Ascending aorta (tissue), 2 donors: ENCODE measurements at regions not wholly inside any gene's neighbourhood (a gene's known extent, or its start where the extent isn't known, plus 50 kb on each side); places are given as distances from the start of the nearest gene placed in this dataset.
"Not testable (repeated sequence)": the region's sequence is repeated elsewhere in the genome, so short reads cannot be mapped to it uniquely, and the experiment has no call there.

Experiments
- DNase-seq, 2 donors: peaks; one replicate each; pipeline ENCODE4 v3.0.0-alpha.2; 2019; ENCODE audit warnings: low spot score in 2 of 2
- H3K27ac ChIP-seq, 2 donors: fragments of 200-600 bp; sonication (generic); one replicate each; pipeline ENCODE4 v1.5.1; 2016 to 2017; ENCODE audit warnings: mild to moderate bottlenecking in 1 of 2
- H3K27me3 ChIP-seq: fragments of 200-600 bp; sonication (generic); one replicate; pipeline ENCODE4 v1.5.1; 2017
- H3K36me3 ChIP-seq, 2 donors: fragments of 200-600 bp; sonication (generic); one replicate each; pipeline ENCODE4 v1.5.1; 2016
- H3K4me1 ChIP-seq, 2 donors: fragments of 200-600 bp; sonication (generic); one replicate each; pipeline ENCODE4 v1.5.1; 2016 to 2017; ENCODE audit warnings: mild to moderate bottlenecking in 1 of 2
- H3K4me3 ChIP-seq, 2 donors: fragments of 200-600 bp; sonication (generic); one replicate each; pipeline ENCODE4 v1.5.1; 2016 to 2017; ENCODE audit warnings: mild to moderate bottlenecking in 1 of 2
- H3K9me3 ChIP-seq, 2 donors: fragments of 200-600 bp; sonication (generic); one replicate each; pipeline ENCODE4 v1.5.1; 2016
- CTCF ChIP-seq, 3 experiments: fragments of 200-600 bp in 2 of 3; fragments of 450-650 bp in 1 of 3; sonication (generic) in 2 of 3; IDR thresholded peaks; one replicate each; pipeline ENCODE4 v1.5.1; 2016 to 2019; ENCODE audit warnings: antibody characterized with exemption in 3 of 3, mild to moderate bottlenecking in 1 of 3, moderate library complexity in 1 of 3
- intact Hi-C: fragments of 100-400 bp; cut with DNase I; formaldehyde crosslinking; loops from one replicate; pipeline ENCODE4 v1.15.1; 2023

DNA sequence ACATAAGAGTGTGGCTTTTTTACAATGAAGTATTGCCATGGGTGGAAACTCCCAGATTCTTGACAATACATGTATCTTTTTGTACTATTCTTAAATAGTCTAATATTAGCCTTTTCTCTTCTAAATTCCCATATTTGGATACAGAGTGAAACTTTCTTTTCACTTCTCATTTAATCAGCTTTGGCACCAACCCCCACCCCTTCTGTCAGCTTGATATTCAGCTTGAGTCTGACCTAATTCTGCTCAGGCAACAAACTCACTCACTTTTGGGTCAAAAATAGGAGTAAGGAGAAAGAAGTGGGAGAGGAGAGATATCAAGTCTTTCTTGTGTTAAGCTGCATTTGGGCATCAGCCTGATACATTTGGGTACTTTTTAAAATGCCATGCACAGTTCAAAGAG is 397.5 kb downstream of the COG6 start:
- Histone ChIP-seq H3K4me1 (no peaks in the 10 kb centered on the region), H3K27me3 (no peaks in the 10 kb centered on the region), H3K36me3 (no peaks in the 10 kb centered on the region), H3K4me3 (no peak overlapping the region), H3K27ac (no peak overlapping the region), H3K9me3 (no peaks in the 10 kb centered on the region)
- TF ChIP-seq CTCF (IDR thresholded peaks at IDR 0.05) = no peak
- DNase-seq = no peak
- intact Hi-C loops = no loop called here

GRCh38 chr13:40053401-40053800 is 397.9 kb downstream of the COG6 start:
- intact Hi-C loops = no loop called here
- no peak for TF ChIP-seq CTCF (IDR thresholded peaks at IDR 0.05)
- Histone ChIP-seq H3K4me1 (no peaks in the 10 kb centered on the region), H3K27ac (no peak overlapping the region), H3K9me3 (no peaks in the 10 kb centered on the region), H3K36me3 (no peaks in the 10 kb centered on the region), H3K27me3 (no peaks in the 10 kb centered on the region), H3K4me3 (no peak overlapping the region)
- DNase-seq = no peak

- H3K4me1 ChIP-seq, H3K4me3 ChIP-seq, intact Hi-C loops, DNase-seq, H3K36me3 ChIP-seq, H3K27ac ChIP-seq, H3K9me3 ChIP-seq, H3K27me3 ChIP-seq: not testable (repeated sequence)
Observed at GRCh38 chr13:40054422-40054821, 399.0 kb downstream of the COG6 start.

GRCh38 chr13:40056898-40057619 is 401.6 kb downstream of the COG6 start:
- no peak for TF ChIP-seq CTCF (IDR thresholded peaks at IDR 0.05)

DNA sequence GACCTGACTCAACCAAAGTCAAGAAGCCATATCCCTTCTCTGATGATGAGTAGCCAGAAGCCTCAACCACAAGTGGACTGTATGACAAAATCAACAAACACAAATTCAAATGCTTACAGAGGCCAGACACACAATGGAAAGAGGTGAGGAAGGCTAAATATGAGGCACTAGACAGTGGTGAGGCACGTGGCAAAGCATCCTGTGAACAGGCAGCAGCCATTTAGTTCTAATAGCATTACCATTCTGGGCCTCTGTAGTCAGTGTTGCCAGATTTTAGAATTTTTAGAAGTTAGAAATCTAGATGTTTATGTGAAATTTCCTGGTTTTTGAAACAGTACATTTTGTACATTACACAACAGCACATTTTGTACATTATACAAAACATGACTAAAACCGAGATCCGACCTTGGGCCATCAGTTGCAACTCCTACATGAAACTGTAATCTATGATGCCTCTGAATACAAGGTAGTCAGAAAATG is 403.3 kb downstream of the COG6 start:
- TF ChIP-seq CTCF (IDR thresholded peaks at IDR 0.05) = no peak
- intact Hi-C loops = no loop called here
- Histone ChIP-seq H3K36me3 (no peaks in the 10 kb centered on the region), H3K27me3 (no peaks in the 10 kb centered on the region), H3K4me1 (peaks cover 0 to 8% of the 10 kb centered on the region in 2 donors), H3K4me3 (no peak overlapping the region), H3K9me3 (no peaks in the 10 kb centered on the region), H3K27ac (no peak overlapping the region)
- no peak for DNase-seq

More at GRCh38 chr13:40056898-40057619, 401.6 kb downstream of the COG6 start:
- intact Hi-C loops = no loop called here
- Histone ChIP-seq H3K36me3 (no peaks in the 10 kb centered on the region), H3K27me3 (no peaks in the 10 kb centered on the region), H3K4me3 (no peak overlapping the region), H3K27ac (no peak overlapping the region), H3K4me1 (no peaks in the 10 kb centered on the region), H3K9me3 (no peaks in the 10 kb centered on the region)
- no peak for DNase-seq

- intact Hi-C loops = loop anchor here (5.0 to 10.0 kb wide), 3 partner anchors 73 to 715 kb away; partner anchors contain the start of genes FOXO1 and MRPS31
- Histone ChIP-seq H3K9me3 (no peaks in the 10 kb centered on the region), H3K4me1 (peaks cover 0 to 14% of the 10 kb centered on the region in 2 donors), H3K27ac (no peak overlapping the region), H3K4me3 (no peak overlapping the region), H3K27me3 (no peaks in the 10 kb centered on the region), H3K36me3 (no peaks in the 10 kb centered on the region)
- DNase-seq = no peak
- no peak for TF ChIP-seq CTCF (IDR thresholded peaks at IDR 0.05)
Observed at GRCh38 chr13:40059540-40060232, 404.2 kb downstream of the COG6 start.
